Activated CD4-positive, alpha-beta T cell treated with anti-CD3 and anti-CD28 coated beads, Interleukin-2, amount 10 ng/mL, durations not matched to agents 7 days and 5 days (primary cell): ENCODE measurements at regions not wholly inside any gene's neighbourhood (a gene's known extent, or its start where the extent isn't known, plus 50 kb on each side); places are given as distances from the start of the nearest gene placed in this dataset.

Experiments used
- CTCF ChIA-PET: fragments of 350-600 bp; sonication (Branson Sonifier 250); formaldehyde crosslinking; loops from one replicate; lab custom pipeline; 2021; ENCODE audit warnings: antibody characterized with exemption; lab: Charles Lee
- POLR2A ChIA-PET: fragments of 350-600 bp; sonication (Branson Sonifier 250); formaldehyde crosslinking; loops from one replicate; lab custom pipeline; 2021; ENCODE audit warnings: antibody characterized with exemption; lab: Charles Lee
- DNase-seq: peaks from one replicate; pipeline ENCODE4 v3.0.0-alpha.2; 2020
- H3K27ac Mint-ChIP-seq: one replicate; pipeline ENCODE4 v1.8.0; 2021; ENCODE audit warnings: mild to moderate bottlenecking, moderate library complexity, mixed read lengths
- H3K27me3 Mint-ChIP-seq: one replicate; pipeline ENCODE4 v1.8.0; 2021; ENCODE audit warnings: mixed read lengths
- H3K36me3 Mint-ChIP-seq: one replicate; pipeline ENCODE4 v1.8.0; 2021; ENCODE audit warnings: low read depth, mixed read lengths
- H3K4me1 Mint-ChIP-seq: one replicate; pipeline ENCODE4 v1.8.0; 2021; ENCODE audit warnings: mixed read lengths
- H3K4me3 Mint-ChIP-seq: one replicate; pipeline ENCODE4 v1.8.0; 2021; ENCODE audit warnings: mild to moderate bottlenecking, moderate library complexity, mixed read lengths
- H3K9me3 Mint-ChIP-seq: one replicate; pipeline ENCODE4 v1.8.0; 2021; ENCODE audit warnings: mixed read lengths

- no peak overlapping the region for H3K4me3 Mint-ChIP-seq
- peaks cover 3% of the 10 kb centered on the region for H3K27me3 Mint-ChIP-seq
- H3K27ac Mint-ChIP-seq, result no peak overlapping the region
- ChIA-PET CTCF (no interaction called here), POLR2A (no interaction called here)
- no peaks in the 10 kb centered on the region for H3K36me3 Mint-ChIP-seq
- H3K9me3 Mint-ChIP-seq, result no peaks in the 10 kb centered on the region
- no peak for DNase-seq
- H3K4me1 Mint-ChIP-seq, result no peaks in the 10 kb centered on the region
These were observed 62.1 kb downstream of the CTAGE1 start for GRCh38 chr18:22355598-22355997.

DNA sequence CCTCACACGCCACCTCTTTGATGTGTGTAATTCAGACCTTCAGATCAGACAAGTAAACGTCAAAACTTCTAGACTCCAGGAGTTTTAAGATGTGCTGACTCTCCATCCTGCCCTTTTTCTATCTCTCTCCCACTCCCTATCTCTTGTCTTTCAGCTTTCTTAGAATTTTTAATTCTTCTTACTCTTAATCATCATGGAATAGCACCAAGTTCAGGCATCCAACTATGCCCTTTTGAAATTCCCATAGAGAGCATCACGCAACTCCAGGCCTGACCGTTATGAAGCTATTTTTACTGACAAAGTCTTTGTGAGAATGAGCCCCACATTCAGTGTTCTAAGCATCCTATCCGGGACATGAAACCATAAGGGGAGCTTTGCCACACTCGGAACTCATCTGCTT, 62.6 kb downstream of the CTAGE1 start:
- ChIA-PET CTCF (no interaction called here), POLR2A (no interaction called here)
- Mint-ChIP-seq H3K4me1 (no peaks in the 10 kb centered on the region), H3K9me3 (no peaks in the 10 kb centered on the region), H3K27ac (no peak overlapping the region), H3K27me3 (peaks cover 8% of the 10 kb centered on the region), H3K36me3 (no peaks in the 10 kb centered on the region), H3K4me3 (no peak overlapping the region)
- no peak for DNase-seq

DNA sequence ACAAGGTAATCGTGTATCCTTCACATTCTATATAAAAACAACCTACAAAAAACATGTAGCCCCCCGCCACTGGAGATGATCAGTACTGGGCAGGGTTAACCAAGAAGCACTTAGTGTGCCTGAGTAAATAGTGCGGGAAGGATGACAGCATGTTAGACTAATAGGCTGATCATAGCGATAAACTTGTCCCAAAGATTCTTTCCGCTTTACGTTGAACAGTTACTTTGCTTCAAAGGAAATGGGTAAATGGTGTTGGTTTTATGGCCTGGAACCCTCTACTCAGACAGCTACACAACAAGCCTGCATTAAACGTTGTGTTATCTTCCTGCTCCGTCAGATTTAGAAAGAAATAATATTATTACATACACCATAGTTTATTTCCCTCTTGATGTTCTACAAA, 67.7 kb downstream of the CTAGE1 start:
- ChIA-PET POLR2A (no interaction called here), CTCF (no interaction called here)
- peaks cover 50% of the 10 kb centered on the region for H3K27me3 Mint-ChIP-seq
- H3K9me3 Mint-ChIP-seq, result no peaks in the 10 kb centered on the region
- no peak for DNase-seq
- peaks cover 22% of the 10 kb centered on the region for H3K4me1 Mint-ChIP-seq
- no peak overlapping the region for H3K27ac Mint-ChIP-seq
- no peak overlapping the region for H3K4me3 Mint-ChIP-seq
- H3K36me3 Mint-ChIP-seq, result no peaks in the 10 kb centered on the region

DNA sequence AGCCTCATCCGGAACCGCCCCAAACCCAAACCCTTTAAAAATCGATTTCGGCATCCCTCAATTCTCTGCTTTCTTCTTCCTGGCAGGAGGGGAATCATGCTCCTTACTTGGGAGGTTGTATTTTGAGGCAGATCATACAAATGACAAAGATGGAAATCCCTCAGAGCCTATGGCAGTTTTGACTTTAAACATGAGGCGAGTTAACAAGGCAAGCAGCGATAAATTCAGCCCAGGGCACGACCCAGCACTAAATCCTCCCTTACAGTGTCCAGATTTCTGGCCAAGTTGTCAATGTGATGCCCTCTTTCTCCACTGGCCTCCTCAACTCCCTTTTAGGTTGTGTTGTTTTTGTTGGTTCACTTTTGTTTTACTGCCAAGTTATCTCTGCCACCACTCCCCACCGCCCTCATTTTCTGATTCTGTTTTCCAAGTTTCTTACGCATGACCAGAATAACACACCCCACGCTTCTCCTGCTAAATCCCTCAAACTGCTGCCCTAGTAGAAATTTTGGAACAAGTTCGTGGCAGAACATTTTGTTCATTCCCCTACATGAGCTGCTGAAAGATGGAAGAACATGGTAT, 68.3 kb downstream of the CTAGE1 start:
- ChIA-PET POLR2A (no interaction called here), CTCF (no interaction called here)
- Mint-ChIP-seq H3K4me1 (peaks cover 22% of the 10 kb centered on the region), H3K36me3 (no peaks in the 10 kb centered on the region), H3K27me3 (peaks cover 49% of the 10 kb centered on the region), H3K9me3 (no peaks in the 10 kb centered on the region), H3K4me3 (no peak overlapping the region), H3K27ac (peak overlapping the region; percentile 80)
- no peak for DNase-seq

DNA sequence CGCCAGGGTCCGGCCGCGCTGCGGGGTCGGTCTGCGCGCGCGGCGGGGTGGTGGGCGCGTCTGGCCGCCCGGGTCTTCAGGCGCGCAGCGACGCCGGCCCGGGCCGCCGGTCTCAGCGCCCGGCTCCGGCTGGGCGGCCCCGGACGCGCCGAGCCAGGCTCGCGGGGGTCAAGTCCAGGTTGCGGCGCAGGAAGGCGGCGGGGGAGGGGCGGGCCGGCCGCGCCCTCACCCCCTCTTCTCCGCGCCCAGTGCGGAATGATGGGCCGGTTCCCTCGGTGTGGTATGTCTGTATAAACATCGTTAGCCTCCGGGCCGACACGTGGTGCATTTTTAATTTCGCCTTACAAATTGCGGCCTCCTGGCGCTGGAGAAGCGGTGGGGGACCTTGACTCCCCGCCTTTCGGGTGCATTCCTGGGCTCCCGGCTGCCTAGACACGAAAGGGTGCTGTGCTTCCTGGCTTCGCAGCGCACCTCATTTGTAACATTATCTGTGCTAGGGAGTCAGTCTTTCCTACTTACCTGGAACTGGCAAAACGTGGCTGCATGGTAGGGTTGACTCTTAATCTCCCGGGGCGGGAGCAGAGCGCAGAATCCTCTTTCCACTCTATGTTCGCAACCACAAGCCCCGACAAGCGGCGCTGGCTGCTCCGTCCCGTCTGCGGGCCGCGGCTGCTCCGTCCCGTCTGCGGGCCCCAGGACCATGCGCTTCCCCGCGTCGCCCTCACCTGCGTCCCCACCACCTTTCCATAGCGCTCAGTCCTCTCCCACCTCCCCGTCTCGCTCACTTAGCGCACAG, 69.0 kb downstream of the CTAGE1 start:
- peaks cover 25% of the 10 kb centered on the region for H3K4me1 Mint-ChIP-seq
- peaks cover 49% of the 10 kb centered on the region for H3K27me3 Mint-ChIP-seq
- DNase-seq, result no peak
- CTCF ChIA-PET, result no interaction called here
- peak overlapping the region; percentile 27 for H3K4me3 Mint-ChIP-seq
- no peaks in the 10 kb centered on the region for H3K36me3 Mint-ChIP-seq
- peak overlapping the region; percentile 80 for H3K27ac Mint-ChIP-seq
- H3K9me3 Mint-ChIP-seq, result no peaks in the 10 kb centered on the region
- POLR2A ChIA-PET, result no interaction called here

DNA sequence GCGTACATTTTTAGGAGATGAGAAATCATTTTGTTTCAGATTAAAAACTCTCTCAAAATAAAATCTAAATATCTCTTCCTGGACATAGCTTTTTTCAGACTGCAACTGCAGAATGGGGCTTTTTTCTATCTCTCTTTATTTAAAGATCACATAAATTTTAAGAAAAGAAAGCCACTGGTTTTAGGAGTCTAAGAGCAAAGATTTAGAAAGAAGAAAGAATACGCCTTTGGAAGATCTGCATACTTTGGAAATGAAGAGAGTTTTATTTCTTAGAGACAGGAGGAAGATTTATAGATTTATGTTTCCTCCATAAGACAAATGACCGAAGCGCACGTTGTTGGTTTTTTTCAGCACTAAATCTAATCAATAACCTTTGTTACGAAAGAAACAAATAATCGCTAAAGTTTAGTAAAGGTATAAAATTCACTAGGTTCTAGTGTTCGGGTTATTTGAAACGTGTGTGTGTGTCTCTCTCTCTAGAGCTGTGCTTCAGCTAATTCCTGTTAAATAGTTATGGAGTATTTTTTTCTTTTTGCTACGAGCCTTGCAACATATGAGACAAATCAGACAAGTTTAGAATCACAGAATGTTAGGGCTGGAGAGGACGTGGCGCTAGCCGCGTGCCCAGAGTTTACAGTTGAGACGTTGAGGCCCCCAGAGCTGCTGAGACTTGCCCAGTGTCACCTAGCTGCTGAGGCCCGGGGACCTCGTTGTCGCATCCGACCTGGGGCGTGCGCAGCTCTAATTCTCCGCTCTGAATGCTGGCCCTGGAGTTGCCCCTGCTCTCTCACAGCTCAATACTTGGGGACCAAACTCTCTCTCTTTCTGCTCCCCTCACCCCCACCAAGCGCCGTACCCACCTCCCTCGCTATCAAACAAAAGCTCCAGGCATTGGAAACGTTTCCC, 69.9 kb downstream of the CTAGE1 start:
- peaks cover 49% of the 10 kb centered on the region for H3K27me3 Mint-ChIP-seq
- H3K4me1 Mint-ChIP-seq, result peaks cover 27% of the 10 kb centered on the region
- ChIA-PET POLR2A (no interaction called here), CTCF (interaction anchor here (0.5 kb wide), 1 partner anchor 143 kb away, joined by 3 read pairs; no protein-coding TSS in a partner anchor)
- H3K4me3 Mint-ChIP-seq, result no peak overlapping the region
- no peaks in the 10 kb centered on the region for H3K36me3 Mint-ChIP-seq
- no peaks in the 10 kb centered on the region for H3K9me3 Mint-ChIP-seq
- H3K27ac Mint-ChIP-seq, result peak overlapping the region; percentile 13
- DNase-seq, result no peak

DNA sequence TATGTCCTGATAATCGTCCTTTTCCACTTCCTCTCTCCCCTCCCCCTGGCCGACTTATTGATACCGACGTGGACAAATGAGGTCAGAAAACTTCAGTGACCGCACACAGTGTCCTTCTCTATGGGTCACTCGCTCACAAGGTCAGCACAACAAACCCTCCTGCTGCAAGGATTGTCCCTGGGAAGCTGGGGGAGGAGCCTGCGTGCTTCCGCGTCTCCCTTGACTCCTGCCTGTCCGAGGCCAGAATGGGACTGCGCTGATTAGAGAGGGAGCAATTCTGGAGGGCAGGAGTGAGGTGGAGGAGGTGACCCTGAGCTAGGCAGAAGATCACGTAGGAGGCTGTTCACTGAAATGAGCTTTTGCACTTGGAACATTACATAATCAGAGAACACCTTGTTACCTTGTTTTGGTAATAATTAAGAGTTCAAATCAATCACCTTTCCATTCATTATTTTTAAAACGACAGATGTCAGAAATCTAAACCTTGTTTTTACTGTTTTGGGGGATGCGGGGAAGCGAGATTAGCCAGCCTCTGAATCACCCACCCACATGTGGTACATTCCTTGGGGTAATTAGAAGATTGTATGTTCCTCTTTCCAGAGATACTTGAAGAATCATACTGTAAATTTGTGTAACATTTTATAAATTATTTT, 70.6 kb downstream of the CTAGE1 start:
- ChIA-PET POLR2A (no interaction called here), CTCF (interaction anchor here (0.5 kb wide), 1 partner anchor 143 kb away, joined by 3 read pairs; no protein-coding TSS in a partner anchor)
- H3K9me3 Mint-ChIP-seq, result no peaks in the 10 kb centered on the region
- peaks cover 29% of the 10 kb centered on the region for H3K4me1 Mint-ChIP-seq
- DNase-seq, result no peak
- H3K27ac Mint-ChIP-seq, result no peak overlapping the region
- H3K36me3 Mint-ChIP-seq, result no peaks in the 10 kb centered on the region
- peaks cover 49% of the 10 kb centered on the region for H3K27me3 Mint-ChIP-seq
- peak overlapping the region; percentile 19 for H3K4me3 Mint-ChIP-seq

- POLR2A ChIA-PET, result no interaction called here
- H3K36me3 Mint-ChIP-seq, result no peaks in the 10 kb centered on the region
- no peak overlapping the region for H3K27ac Mint-ChIP-seq
- H3K4me1 Mint-ChIP-seq, result peaks cover 29% of the 10 kb centered on the region
- no peak for DNase-seq
- H3K4me3 Mint-ChIP-seq, result peak overlapping the region; percentile 24
- CTCF ChIA-PET, result no interaction called here
- no peaks in the 10 kb centered on the region for H3K9me3 Mint-ChIP-seq
- H3K27me3 Mint-ChIP-seq, result peaks cover 49% of the 10 kb centered on the region
These were observed 71.2 kb downstream of the CTAGE1 start for GRCh38 chr18:22346401-22346952.

DNA sequence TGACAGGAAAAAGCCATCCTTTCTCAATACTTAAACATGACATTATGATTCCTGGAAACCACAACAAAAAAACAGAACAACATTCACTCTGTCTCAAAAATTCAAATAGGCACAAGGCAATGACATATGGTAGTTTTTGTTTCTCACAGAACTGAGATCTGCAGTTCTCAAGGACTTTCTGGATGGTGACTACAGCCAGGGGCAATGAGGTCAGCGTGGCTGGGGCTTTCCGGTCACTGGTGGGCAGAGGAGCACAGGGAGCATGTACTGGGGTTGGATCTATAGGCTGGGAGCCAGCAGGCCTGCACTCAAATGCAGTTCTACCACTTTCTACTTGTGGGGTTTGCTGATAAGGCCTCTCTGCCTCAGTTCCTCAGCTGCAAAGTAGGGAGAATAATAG, 72.0 kb downstream of the CTAGE1 start:
- Mint-ChIP-seq H3K27ac (peak overlapping the region; percentile 67), H3K36me3 (no peaks in the 10 kb centered on the region), H3K4me3 (no peak overlapping the region), H3K27me3 (peaks cover 49% of the 10 kb centered on the region), H3K9me3 (no peaks in the 10 kb centered on the region), H3K4me1 (peaks cover 29% of the 10 kb centered on the region)
- ChIA-PET POLR2A (no interaction called here), CTCF (no interaction called here)
- no peak for DNase-seq

DNA sequence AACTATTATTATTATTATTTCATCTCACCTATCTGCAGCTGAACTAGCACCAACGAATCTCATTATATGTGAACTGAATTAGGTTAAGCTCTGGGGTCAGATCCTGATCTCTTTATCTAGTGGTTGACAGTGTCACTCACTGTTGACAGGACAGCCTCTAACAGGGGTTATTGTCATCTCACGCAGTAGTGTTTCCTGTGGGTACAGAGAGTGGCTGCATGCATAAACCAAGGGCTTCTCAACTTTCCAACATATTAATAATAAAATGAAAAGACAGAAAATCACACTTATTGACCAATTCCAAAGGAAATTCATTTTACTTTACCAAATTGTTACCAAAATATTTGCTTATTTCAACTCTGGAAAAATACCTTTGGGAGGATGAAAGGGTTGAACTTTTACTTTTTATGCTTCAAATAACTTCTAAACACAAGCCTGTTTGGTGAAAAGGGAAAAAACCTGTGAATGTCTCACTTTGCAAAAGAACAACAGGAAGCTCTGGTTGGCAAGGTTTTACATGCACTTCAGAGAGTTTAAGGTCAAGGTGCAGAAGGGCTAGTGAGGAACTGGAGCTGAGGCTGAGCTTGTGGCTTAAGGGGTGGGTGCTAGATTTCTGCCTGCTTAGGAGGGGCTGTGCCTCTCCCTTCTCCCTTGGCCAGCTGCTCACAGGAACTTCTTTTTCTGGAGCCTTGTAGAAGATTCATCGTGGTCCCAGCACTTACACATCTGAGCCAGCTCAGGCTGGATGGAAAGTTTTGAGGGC, 72.6 kb downstream of the CTAGE1 start:
- H3K27me3 Mint-ChIP-seq, result peaks cover 44% of the 10 kb centered on the region
- H3K27ac Mint-ChIP-seq, result peak overlapping the region; percentile 85
- ChIA-PET POLR2A (no interaction called here), CTCF (no interaction called here)
- peaks cover 29% of the 10 kb centered on the region for H3K4me1 Mint-ChIP-seq
- H3K9me3 Mint-ChIP-seq, result no peaks in the 10 kb centered on the region
- no peaks in the 10 kb centered on the region for H3K36me3 Mint-ChIP-seq
- peak; percentile 9 for DNase-seq
- no peak overlapping the region for H3K4me3 Mint-ChIP-seq

DNA sequence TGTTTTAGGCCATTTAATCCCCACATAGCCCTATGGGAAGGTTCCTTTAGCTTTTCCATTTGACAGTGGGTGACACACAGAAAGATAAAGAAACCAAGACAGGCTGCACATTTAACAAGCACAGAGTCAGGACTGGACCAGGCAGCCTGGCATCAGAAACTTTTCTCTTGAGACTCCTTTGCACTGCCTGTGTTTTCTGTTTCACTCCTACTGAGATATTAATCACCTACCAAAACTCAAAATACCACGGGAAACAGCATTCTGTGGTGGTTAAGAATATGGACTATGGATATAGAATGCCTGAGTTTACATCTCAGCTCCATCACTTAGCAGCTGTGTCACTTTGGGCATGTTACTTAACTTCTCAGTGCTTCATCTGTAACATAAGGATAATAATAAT, 73.3 kb downstream of the CTAGE1 start:
- DNase-seq, result no peak
- POLR2A ChIA-PET, result no interaction called here
- Mint-ChIP-seq H3K9me3 (no peaks in the 10 kb centered on the region), H3K36me3 (no peaks in the 10 kb centered on the region), H3K4me3 (no peak overlapping the region), H3K27me3 (peaks cover 38% of the 10 kb centered on the region), H3K27ac (peak overlapping the region; percentile 85), H3K4me1 (peaks cover 29% of the 10 kb centered on the region)
- CTCF ChIA-PET, result no interaction called here

GRCh38 chr18:22343613-22344012, 74.1 kb downstream of the CTAGE1 start:
- H3K4me1 Mint-ChIP-seq, result peaks cover 22% of the 10 kb centered on the region
- no peak overlapping the region for H3K4me3 Mint-ChIP-seq
- H3K27ac Mint-ChIP-seq, result peak overlapping the region; percentile 85
- POLR2A ChIA-PET, result no interaction called here
- DNase-seq, result no peak
- H3K9me3 Mint-ChIP-seq, result no peaks in the 10 kb centered on the region
- H3K27me3 Mint-ChIP-seq, result peaks cover 30% of the 10 kb centered on the region
- CTCF ChIA-PET, result no interaction called here
- H3K36me3 Mint-ChIP-seq, result no peaks in the 10 kb centered on the region
